OCI-LY3 (cell line): ENCODE measurements at regions not wholly inside any gene's neighbourhood (a gene's known extent, or its start where the extent isn't known, plus 50 kb on each side); places are given as distances from the start of the nearest gene placed in this dataset.

Experiments used
- EZH2phosphoT487 ChIP-seq: fragments of 200-600 bp; shearing (Covaris generic); IDR thresholded peaks from 2 replicates; pipeline ENCODE4 v1.6.1; 2018; ENCODE audit warnings: antibody characterized with exemption, mixed run types, low read depth
- TF ChIP-seq, protein P1 (sequence below): fragments of 200-600, 300-600 bp; sonication (generic); IDR thresholded peaks from 2 replicates; pipeline ENCODE4 v1.5.1; 2014; ENCODE audit warnings: antibody characterized with exemption, low read length, low read depth

- TF ChIP-seq, protein P1, sequence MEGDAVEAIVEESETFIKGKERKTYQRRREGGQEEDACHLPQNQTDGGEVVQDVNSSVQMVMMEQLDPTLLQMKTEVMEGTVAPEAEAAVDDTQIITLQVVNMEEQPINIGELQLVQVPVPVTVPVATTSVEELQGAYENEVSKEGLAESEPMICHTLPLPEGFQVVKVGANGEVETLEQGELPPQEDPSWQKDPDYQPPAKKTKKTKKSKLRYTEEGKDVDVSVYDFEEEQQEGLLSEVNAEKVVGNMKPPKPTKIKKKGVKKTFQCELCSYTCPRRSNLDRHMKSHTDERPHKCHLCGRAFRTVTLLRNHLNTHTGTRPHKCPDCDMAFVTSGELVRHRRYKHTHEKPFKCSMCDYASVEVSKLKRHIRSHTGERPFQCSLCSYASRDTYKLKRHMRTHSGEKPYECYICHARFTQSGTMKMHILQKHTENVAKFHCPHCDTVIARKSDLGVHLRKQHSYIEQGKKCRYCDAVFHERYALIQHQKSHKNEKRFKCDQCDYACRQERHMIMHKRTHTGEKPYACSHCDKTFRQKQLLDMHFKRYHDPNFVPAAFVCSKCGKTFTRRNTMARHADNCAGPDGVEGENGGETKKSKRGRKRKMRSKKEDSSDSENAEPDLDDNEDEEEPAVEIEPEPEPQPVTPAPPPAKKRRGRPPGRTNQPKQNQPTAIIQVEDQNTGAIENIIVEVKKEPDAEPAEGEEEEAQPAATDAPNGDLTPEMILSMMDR, result no peak
- no peak for TF ChIP-seq EZH2phosphoT487
Observed at GRCh38 chr4:123878976-123879375, 482.4 kb downstream of the SPRY1 start.
